RWPE2 (cell line): ENCODE measurements at regions not wholly inside any gene's neighbourhood (a gene's known extent, or its start where the extent isn't known, plus 50 kb on each side); places are given as distances from the start of the nearest gene placed in this dataset.

Experiments
- ATAC-seq: fragments of 200-7000 bp; cut with Tn5 transposase; 3 replicates; pipeline ENCODE4 v1.9.1; 2021; ENCODE audit warnings: low read depth
- DNase-seq: peaks from one replicate; pipeline ENCODE4 v3.0.0-alpha.2; 2020; ENCODE audit warnings: low spot score
- H3K27ac ChIP-seq: fragments of 450-650 bp; 2 replicates; pipeline ENCODE4 v1.5.1; 2017; ENCODE audit warnings: mild to moderate bottlenecking; ENCODE audit not compliant: poor library complexity, severe bottlenecking
- H3K27me3 ChIP-seq: fragments of 250-450 bp; sonication (Bioruptor Pico); 2 replicates; pipeline ENCODE4 v1.5.1; 2021; ENCODE audit warnings: mild to moderate bottlenecking, moderate library complexity; ENCODE audit not compliant: insufficient read depth, poor library complexity, severe bottlenecking
- H3K36me3 ChIP-seq: fragments of 250-450 bp; sonication (Bioruptor Pico); 2 replicates; pipeline ENCODE4 v1.5.1; 2020; ENCODE audit warnings: low read depth, mild to moderate bottlenecking, moderate library complexity
- H3K4me1 ChIP-seq: fragments of 250-450 bp; sonication (Bioruptor Pico); 2 replicates; pipeline ENCODE4 v1.5.1; 2021; ENCODE audit warnings: mild to moderate bottlenecking, moderate library complexity; ENCODE audit not compliant: insufficient read depth, poor library complexity, severe bottlenecking
- H3K4me3 ChIP-seq: fragments of 250-450 bp; sonication (Bioruptor Pico); 2 replicates; pipeline ENCODE4 v1.5.1; 2021; ENCODE audit warnings: mild to moderate bottlenecking, moderate library complexity; ENCODE audit not compliant: severe bottlenecking
- H3K9me3 ChIP-seq: fragments of 250-450 bp; sonication (Bioruptor Pico); 2 replicates; pipeline ENCODE4 v1.5.1; 2021; ENCODE audit warnings: mild to moderate bottlenecking, moderate library complexity; ENCODE audit not compliant: severe bottlenecking
- CTCF ChIP-seq: fragments of 450-650 bp; IDR thresholded peaks from one replicate; pipeline ENCODE4 v1.5.1; 2017; ENCODE audit warnings: mild to moderate bottlenecking, moderate library complexity; ENCODE audit not compliant: poor library complexity, severe bottlenecking

GRCh38 chr15:91737151-91737818, 116.2 kb upstream of the SLCO3A1 start:
- no peak for TF ChIP-seq CTCF
- H3K4me3 ChIP-seq = no peak overlapping the region
- H3K36me3 ChIP-seq = no peaks in the 10 kb centered on the region
- peaks cover 68% of the 10 kb centered on the region for H3K27me3 ChIP-seq
- ATAC-seq = peak; percentile 35; the same call in 1 of the 3 replicates
- H3K9me3 ChIP-seq = no peaks in the 10 kb centered on the region
- H3K4me1 ChIP-seq = no peaks in the 10 kb centered on the region
- no peak overlapping the region for H3K27ac ChIP-seq
- DNase-seq = no peak

GRCh38 chr15:91741986-91742385, 111.5 kb upstream of the SLCO3A1 start:
- ATAC-seq (no peak), DNase-seq (no peak)
- peaks cover 43% of the 10 kb centered on the region for H3K27me3 ChIP-seq
- no peaks in the 10 kb centered on the region for H3K4me1 ChIP-seq
- no peak overlapping the region for H3K27ac ChIP-seq
- no peak for TF ChIP-seq CTCF
- no peaks in the 10 kb centered on the region for H3K36me3 ChIP-seq
- no peaks in the 10 kb centered on the region for H3K9me3 ChIP-seq
- no peak overlapping the region for H3K4me3 ChIP-seq

- H3K4me3 ChIP-seq = no peak overlapping the region
- no peaks in the 10 kb centered on the region for H3K36me3 ChIP-seq
- no peak overlapping the region for H3K27ac ChIP-seq
- ATAC-seq = 0 out of 3 replicates have a peak, but pooled peaks have one; percentile 27
- H3K4me1 ChIP-seq = no peaks in the 10 kb centered on the region
- H3K27me3 ChIP-seq = peaks cover 9% of the 10 kb centered on the region
- H3K9me3 ChIP-seq = no peaks in the 10 kb centered on the region
- no peak for DNase-seq
- TF ChIP-seq CTCF = no peak
Observed at GRCh38 chr15:91751611-91752010, 101.9 kb upstream of the SLCO3A1 start.

- no peaks in the 10 kb centered on the region for H3K9me3 ChIP-seq
- H3K4me3 ChIP-seq = no peak overlapping the region
- H3K36me3 ChIP-seq = no peaks in the 10 kb centered on the region
- no peak overlapping the region for H3K27ac ChIP-seq
- TF ChIP-seq CTCF = no peak
- H3K27me3 ChIP-seq = peaks cover 6% of the 10 kb centered on the region
- no peaks in the 10 kb centered on the region for H3K4me1 ChIP-seq
- ATAC-seq = no peak
- DNase-seq = no peak
Observed at GRCh38 chr15:91752081-91752785, 101.3 kb upstream of the SLCO3A1 start.

- no peak for ATAC-seq
- Histone ChIP-seq H3K36me3 (no peaks in the 10 kb centered on the region), H3K27me3 (peaks cover 8% of the 10 kb centered on the region), H3K27ac (no peak overlapping the region), H3K4me1 (no peaks in the 10 kb centered on the region), H3K4me3 (no peak overlapping the region), H3K9me3 (no peaks in the 10 kb centered on the region)
- DNase-seq = no peak
- no peak for TF ChIP-seq CTCF
Observed at GRCh38 chr15:91759560-91759959, 93.9 kb upstream of the SLCO3A1 start.
